ENCODE measurements at regions not wholly inside any gene's neighbourhood (a gene's known extent, or its start where the extent isn't known, plus 50 kb on each side); places are given as distances from the start of the nearest gene placed in this dataset.

DNA sequence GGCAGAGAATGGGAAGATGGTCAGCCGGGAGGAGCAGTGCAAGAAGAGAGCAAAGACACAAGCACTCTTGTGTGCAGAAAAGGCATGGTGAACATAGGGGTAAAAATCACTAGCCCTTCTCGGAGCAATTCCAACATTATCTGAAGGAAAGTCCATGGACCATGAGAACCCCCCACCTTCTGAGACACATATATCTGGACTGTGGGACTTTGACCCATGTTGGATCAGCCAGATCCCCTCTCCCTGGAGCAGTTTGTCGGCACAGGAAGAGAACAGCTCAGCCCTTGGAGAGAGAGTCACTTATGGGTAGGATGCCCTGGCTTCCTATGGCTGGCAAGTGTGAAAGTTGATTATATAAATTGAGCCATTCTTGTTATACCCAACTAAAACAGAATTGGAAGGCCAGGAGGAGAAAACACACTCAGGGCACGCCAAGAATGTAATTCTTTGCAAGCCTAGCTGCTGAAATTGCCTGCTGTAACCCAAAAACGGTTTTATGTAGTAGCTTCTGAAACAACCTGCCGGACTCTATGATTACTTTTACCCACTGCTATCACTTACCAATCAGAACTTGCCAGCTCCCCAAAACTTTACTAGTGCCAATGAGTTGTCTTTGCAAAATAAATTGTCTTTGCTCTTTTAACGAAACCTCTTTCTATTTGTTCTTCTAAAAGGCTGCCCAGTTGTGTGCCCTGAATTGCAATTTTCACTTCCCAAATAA, 62.8 kb upstream of the ZNF599 start:
- BruUV-seq (replicated peaks), result no TSS peak
- no peaks in the 10 kb centered on the region for H3K36me3 ChIP-seq (ENCODE audit: low read depth)
- POLR2A ChIA-PET (ENCODE audit: unreplicated experiment), result no interaction called here
- no peak overlapping the region for H3K4me2 ChIP-seq
- no peak overlapping the region for H3K27ac ChIP-seq
- no peaks in the 10 kb centered on the region for H3K79me2 ChIP-seq (ENCODE audit: low read depth)
- intact Hi-C loops (cut with micrococcal nuclease; ENCODE audit: unreplicated experiment), result no loop called here
- H3K4me3 ChIP-seq, result no peak overlapping the region
- DNase-seq, result no peak
- H3K9me2 ChIP-seq (ENCODE audit: insufficient read depth), result no peaks in the 10 kb centered on the region
- H3K27me3 ChIP-seq (ENCODE audit: insufficient read depth, low read depth), result peaks cover 92% of the 10 kb centered on the region
- no peaks in the 10 kb centered on the region for H4K20me1 ChIP-seq (ENCODE audit: insufficient read depth)
- TF ChIP-seq, protein P1, sequence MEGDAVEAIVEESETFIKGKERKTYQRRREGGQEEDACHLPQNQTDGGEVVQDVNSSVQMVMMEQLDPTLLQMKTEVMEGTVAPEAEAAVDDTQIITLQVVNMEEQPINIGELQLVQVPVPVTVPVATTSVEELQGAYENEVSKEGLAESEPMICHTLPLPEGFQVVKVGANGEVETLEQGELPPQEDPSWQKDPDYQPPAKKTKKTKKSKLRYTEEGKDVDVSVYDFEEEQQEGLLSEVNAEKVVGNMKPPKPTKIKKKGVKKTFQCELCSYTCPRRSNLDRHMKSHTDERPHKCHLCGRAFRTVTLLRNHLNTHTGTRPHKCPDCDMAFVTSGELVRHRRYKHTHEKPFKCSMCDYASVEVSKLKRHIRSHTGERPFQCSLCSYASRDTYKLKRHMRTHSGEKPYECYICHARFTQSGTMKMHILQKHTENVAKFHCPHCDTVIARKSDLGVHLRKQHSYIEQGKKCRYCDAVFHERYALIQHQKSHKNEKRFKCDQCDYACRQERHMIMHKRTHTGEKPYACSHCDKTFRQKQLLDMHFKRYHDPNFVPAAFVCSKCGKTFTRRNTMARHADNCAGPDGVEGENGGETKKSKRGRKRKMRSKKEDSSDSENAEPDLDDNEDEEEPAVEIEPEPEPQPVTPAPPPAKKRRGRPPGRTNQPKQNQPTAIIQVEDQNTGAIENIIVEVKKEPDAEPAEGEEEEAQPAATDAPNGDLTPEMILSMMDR (conservative IDR thresholded peaks at IDR 0.05), result no peak
- no peak for TF ChIP-seq EZH2 (IDR thresholded peaks at IDR 0.05; ENCODE audit: low read depth)
- H3K9me3 ChIP-seq (ENCODE audit: insufficient read depth, low read depth), result no peaks in the 10 kb centered on the region
- CTCF ChIA-PET, result no interaction called here
- no peaks in the 10 kb centered on the region for H3K4me1 ChIP-seq (replicated peaks; ENCODE audit: insufficient read depth)
- no peak overlapping the region for H2AFZ ChIP-seq
- no peaks in the 10 kb centered on the region for H3F3A ChIP-seq (ENCODE audit: insufficient read depth, low read depth)

DNA sequence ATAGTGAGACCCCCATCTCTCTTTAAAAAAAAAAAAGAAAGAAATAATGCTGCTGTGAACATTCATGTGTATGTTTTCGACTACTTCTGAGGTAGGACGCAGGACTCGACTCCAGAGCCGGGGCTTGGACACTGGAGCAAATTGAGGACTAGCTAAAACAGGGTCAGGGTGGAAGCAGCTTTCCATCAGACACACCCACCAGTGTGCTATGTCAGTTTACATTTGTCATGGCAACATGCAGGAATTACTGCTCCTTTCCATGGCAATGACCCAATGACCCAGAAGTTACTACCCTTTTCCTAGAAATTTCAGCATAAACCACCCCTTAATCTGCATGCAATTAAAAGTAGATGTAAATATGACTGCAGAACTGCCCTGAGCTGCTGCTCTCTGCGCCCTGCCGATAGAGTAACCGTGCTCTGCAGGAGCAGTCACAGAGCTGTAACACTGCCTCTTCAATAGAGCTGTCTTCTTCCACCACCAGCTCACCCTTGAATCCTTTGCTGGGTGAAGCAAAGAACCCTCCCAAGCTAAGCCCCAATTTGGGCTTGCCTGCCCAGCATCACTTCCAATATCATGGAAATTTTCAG, 61.6 kb upstream of the ZNF599 start:
- Histone ChIP-seq H2AFZ (no peak overlapping the region), H3K27me3 (ENCODE audit: insufficient read depth, low read depth) (peaks cover 89% of the 10 kb centered on the region), H3K9me2 (ENCODE audit: insufficient read depth) (no peaks in the 10 kb centered on the region), H3K27ac (no peak overlapping the region), H3K36me3 (ENCODE audit: low read depth) (no peaks in the 10 kb centered on the region), H3K79me2 (ENCODE audit: low read depth) (no peaks in the 10 kb centered on the region), H3K9me3 (ENCODE audit: insufficient read depth, low read depth) (no peaks in the 10 kb centered on the region), H3K4me2 (no peak overlapping the region), H3F3A (ENCODE audit: insufficient read depth, low read depth) (no peaks in the 10 kb centered on the region), H4K20me1 (ENCODE audit: insufficient read depth) (no peaks in the 10 kb centered on the region), H3K4me1 (replicated peaks; ENCODE audit: insufficient read depth) (no peaks in the 10 kb centered on the region), H3K4me3 (no peak overlapping the region)
- no TSS peak for BruUV-seq (replicated peaks)
- no peak for DNase-seq
- intact Hi-C loops (cut with micrococcal nuclease; ENCODE audit: unreplicated experiment), result no loop called here
- ChIA-PET POLR2A (ENCODE audit: unreplicated experiment) (no interaction called here), CTCF (no interaction called here)
- TF ChIP-seq EZH2 (IDR thresholded peaks at IDR 0.05; ENCODE audit: low read depth), result no peak
- TF ChIP-seq, protein P1 (conservative IDR thresholded peaks at IDR 0.05), result no peak

DNA sequence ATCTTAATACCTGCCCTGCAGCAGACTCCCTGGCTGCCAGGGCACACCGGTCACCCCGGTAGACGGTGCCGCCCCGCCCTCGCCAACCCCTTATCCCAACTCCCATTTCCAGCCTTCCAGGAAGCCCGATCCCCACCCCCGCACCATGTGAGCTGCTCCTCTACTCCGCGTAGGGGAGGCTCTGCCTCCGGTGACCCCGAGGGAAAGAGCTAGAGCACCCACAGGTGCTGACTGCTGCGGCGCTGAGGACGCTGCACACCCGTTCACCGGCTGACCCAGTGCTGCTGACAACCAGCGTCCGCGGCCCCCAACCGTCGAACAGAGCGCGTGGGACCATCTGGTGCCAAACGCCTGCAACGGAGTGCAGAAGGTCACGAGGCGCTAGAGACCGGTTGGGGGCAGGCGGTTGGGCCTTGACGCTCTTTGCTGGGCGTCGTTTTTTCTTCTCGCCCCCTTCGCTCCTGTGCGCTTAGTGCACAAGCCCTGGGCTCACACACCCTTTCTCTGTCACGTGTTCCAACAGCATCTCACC, 59.6 kb upstream of the ZNF599 start:
- CTCF ChIA-PET, result no interaction called here
- no peaks in the 10 kb centered on the region for H3K9me3 ChIP-seq (ENCODE audit: insufficient read depth, low read depth)
- intact Hi-C loops (cut with micrococcal nuclease; ENCODE audit: unreplicated experiment), result no loop called here
- no peak overlapping the region for H3K4me2 ChIP-seq
- no peaks in the 10 kb centered on the region for H3K79me2 ChIP-seq (ENCODE audit: low read depth)
- H3K4me1 ChIP-seq (replicated peaks; ENCODE audit: insufficient read depth), result no peaks in the 10 kb centered on the region
- H3K27ac ChIP-seq, result no peak overlapping the region
- no peak overlapping the region for H2AFZ ChIP-seq
- H4K20me1 ChIP-seq (ENCODE audit: insufficient read depth), result no peaks in the 10 kb centered on the region
- H3K27me3 ChIP-seq (ENCODE audit: insufficient read depth, low read depth), result peaks cover 70% of the 10 kb centered on the region
- DNase-seq, result no peak
- TF ChIP-seq, protein P1 (conservative IDR thresholded peaks at IDR 0.05), result no peak
- no peak for TF ChIP-seq EZH2 (IDR thresholded peaks at IDR 0.05; ENCODE audit: low read depth)
- no peaks in the 10 kb centered on the region for H3K9me2 ChIP-seq (ENCODE audit: insufficient read depth)
- POLR2A ChIA-PET (ENCODE audit: unreplicated experiment), result no interaction called here
- H3F3A ChIP-seq (ENCODE audit: insufficient read depth, low read depth), result no peaks in the 10 kb centered on the region
- BruUV-seq (replicated peaks), result no TSS peak
- no peak overlapping the region for H3K4me3 ChIP-seq
- H3K36me3 ChIP-seq (ENCODE audit: low read depth), result no peaks in the 10 kb centered on the region

All from PC-9 (cell line).